ENCODE measurements at regions not wholly inside any gene's neighbourhood (a gene's known extent, or its start where the extent isn't known, plus 50 kb on each side); places are given as distances from the start of the nearest gene placed in this dataset.
"Not testable (repeated sequence)": the region's sequence is repeated elsewhere in the genome, so short reads cannot be mapped to it uniquely, and the experiment has no call there.

DNA sequence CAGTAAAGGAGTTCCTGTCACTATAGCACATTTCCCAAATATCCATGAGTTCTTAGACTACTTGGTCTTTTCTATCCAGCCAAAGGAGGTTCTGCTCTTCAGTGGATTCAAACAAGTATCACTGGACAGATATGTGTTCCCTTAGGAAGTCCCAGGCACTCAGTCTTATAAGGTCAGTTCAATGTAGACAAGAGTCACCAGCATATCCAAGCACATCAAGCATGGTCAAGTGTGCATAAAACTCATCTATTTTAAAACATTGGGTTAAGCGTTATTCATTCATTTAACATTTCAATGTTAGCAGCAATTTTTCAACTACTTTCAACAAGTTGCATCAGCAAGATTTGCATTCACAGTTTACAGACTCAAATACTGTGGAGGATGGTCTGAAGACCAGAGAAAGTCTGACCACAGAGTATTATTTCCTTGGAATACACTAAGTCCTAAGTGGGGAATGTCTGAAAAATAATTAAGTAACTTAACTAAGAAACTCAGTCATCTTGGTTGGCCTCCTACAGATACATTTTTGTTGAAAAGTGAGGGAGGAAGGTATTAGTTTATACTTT, 630.5 kb upstream of the IGFBP7 start:
- H3K36me3 Mint-ChIP-seq (ENCODE audit: low read depth): no peaks in the 10 kb centered on the region
- no peak overlapping the region for H3K27ac Mint-ChIP-seq
- peaks cover 10% of the 10 kb centered on the region for H3K9me3 Mint-ChIP-seq
- no peaks in the 10 kb centered on the region for H3K4me1 Mint-ChIP-seq
- no peak overlapping the region for H3K4me3 Mint-ChIP-seq
- ATAC-seq (replicated peaks): no peak
- H3K27me3 Mint-ChIP-seq: no peaks in the 10 kb centered on the region

GRCh38 chr4:57736781-57737180, 626.6 kb upstream of the IGFBP7 start:
- H3K4me3 Mint-ChIP-seq: no peak overlapping the region
- ATAC-seq (replicated peaks): no peak
- no peaks in the 10 kb centered on the region for H3K4me1 Mint-ChIP-seq
- H3K36me3 Mint-ChIP-seq (ENCODE audit: low read depth): no peaks in the 10 kb centered on the region
- H3K27ac Mint-ChIP-seq: no peak overlapping the region
- no peaks in the 10 kb centered on the region for H3K27me3 Mint-ChIP-seq
- peaks cover 6% of the 10 kb centered on the region for H3K9me3 Mint-ChIP-seq

DNA sequence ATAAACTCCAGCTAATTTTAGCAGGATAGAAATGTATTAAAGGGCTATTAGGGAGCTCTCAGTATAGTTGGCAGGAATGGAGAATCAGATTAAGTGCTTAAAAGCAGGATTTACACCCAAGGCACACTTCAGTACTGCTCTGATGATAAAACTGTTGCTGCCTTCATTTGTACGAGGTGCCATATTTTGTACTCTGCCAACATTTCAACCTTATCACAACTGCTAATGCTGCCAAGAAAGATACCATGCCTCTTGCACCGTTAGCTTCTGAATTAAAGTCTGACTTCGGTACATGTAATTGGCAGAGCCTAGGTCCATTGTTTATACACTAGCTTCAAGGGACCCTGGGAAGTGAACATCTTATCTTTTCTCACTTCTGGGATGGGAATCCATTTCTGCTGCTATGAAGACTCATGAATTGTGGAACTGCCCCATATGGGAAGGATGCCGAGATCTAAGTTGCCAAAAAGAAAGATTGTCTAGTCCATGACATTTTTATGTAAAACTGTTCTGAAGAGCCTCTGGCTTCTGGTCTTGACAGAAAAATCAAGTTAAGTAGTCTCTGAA, 624.0 kb upstream of the IGFBP7 start:
- Mint-ChIP-seq H3K9me3 (peaks cover 14% of the 10 kb centered on the region), H3K36me3 (ENCODE audit: low read depth) (no peaks in the 10 kb centered on the region), H3K27me3 (no peaks in the 10 kb centered on the region), H3K4me1 (no peaks in the 10 kb centered on the region), H3K4me3 (no peak overlapping the region), H3K27ac (no peak overlapping the region)
- no peak for ATAC-seq (replicated peaks)

DNA sequence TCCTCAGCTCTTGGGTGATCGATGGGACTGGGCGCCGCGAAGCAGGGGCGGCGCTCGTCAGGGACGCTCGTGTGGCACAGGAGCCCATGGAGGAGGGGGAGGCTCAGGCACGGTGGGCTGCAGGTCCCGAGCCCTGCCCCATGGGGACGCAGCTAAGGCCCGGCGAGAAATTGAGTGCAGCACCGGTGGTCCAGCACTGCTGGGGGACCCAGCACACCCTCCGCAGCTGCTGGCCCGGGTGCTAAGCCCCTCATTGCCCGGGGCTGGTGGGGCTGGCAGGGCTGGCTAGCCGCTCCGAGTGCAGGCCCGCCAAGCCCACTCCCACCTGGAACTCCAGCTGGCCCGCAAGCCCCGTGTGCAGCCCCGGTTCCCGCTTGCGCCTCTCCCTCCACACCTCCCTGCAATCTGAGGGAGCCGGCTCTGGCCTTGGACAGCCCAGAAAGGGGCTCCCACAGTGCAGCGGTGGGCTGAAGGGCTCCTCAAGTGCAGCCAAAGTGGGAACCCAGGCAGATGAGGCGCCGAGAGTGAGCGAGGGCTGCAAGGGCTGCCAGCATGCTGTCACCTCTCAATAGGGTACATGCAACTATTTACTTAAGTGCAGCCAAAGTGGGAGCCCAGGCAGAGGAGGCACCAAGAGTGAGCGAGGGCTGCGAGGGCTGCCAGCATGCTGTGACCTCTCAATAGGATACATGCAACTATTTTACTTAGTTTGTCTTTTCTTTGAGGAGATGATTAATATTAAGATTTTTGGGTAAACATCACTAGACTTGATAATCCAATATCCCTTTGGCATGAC, 619.8 kb upstream of the IGFBP7 start:
- not testable (repeated sequence) for H3K36me3 Mint-ChIP-seq (ENCODE audit: low read depth); H3K27ac Mint-ChIP-seq; ATAC-seq (replicated peaks); H3K4me3 Mint-ChIP-seq; H3K4me1 Mint-ChIP-seq; H3K27me3 Mint-ChIP-seq
- H3K9me3 Mint-ChIP-seq: peaks cover 14% of the 10 kb centered on the region

GRCh38 chr4:57726154-57726553, 616.0 kb upstream of the IGFBP7 start:
- no peak overlapping the region for H3K4me3 Mint-ChIP-seq

DNA sequence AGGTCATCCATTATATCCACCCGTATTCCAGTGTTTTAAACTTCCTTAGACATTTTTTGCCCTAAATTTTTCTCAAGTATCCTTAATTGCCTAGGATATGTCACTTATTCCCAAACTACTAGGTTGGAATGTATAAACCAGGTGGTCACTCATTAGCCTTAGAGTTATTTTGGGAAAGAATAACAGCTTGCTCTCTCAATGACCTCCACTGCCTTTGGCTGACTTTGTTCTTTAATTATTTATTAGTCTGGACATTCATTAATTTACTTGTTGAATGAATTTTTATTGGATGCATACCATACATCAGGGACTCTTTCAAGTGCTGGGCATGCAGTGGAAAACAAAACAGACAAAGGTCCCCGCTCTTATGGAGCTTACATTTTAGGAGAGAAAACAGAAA, 609.3 kb upstream of the IGFBP7 start:
- no peak for ATAC-seq (replicated peaks)
- H3K4me1 Mint-ChIP-seq: no peaks in the 10 kb centered on the region
- H3K27me3 Mint-ChIP-seq: no peaks in the 10 kb centered on the region
- H3K27ac Mint-ChIP-seq: no peak overlapping the region
- no peak overlapping the region for H3K4me3 Mint-ChIP-seq
- H3K36me3 Mint-ChIP-seq (ENCODE audit: low read depth): no peaks in the 10 kb centered on the region
- peaks cover 24% of the 10 kb centered on the region for H3K9me3 Mint-ChIP-seq

More at GRCh38 chr4:57726154-57726553, 616.0 kb upstream of the IGFBP7 start:
- no peaks in the 10 kb centered on the region for H3K36me3 Mint-ChIP-seq (ENCODE audit: low read depth)
- H3K27ac Mint-ChIP-seq: no peak overlapping the region
- H3K27me3 Mint-ChIP-seq: no peaks in the 10 kb centered on the region
- ATAC-seq (replicated peaks): no peak
- H3K9me3 Mint-ChIP-seq: peaks cover 21% of the 10 kb centered on the region
- no peaks in the 10 kb centered on the region for H3K4me1 Mint-ChIP-seq

DNA sequence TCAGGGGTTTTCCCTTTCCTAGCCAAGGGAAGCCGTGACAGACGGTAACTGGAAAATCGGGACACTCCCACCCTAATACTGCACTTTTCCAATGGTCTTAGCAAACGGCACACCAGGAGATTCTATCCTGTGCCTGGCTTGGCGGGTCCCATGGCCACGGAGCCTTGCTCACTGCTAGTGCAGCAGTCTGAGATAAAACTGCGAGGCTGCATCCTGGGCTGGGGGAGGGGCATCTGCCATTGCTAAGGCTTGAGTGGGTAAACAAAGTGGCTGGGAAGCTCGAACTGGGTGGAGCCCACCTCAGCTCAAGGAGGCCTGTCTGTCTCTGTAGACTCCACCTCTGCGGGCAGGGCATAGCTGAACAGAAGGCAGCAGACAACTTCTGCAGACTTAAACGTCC, 604.1 kb upstream of the IGFBP7 start:
- H3K36me3 Mint-ChIP-seq (ENCODE audit: low read depth); H3K27me3 Mint-ChIP-seq; H3K4me3 Mint-ChIP-seq; H3K4me1 Mint-ChIP-seq; H3K27ac Mint-ChIP-seq; ATAC-seq (replicated peaks): not testable (repeated sequence)
- H3K9me3 Mint-ChIP-seq: peaks cover 16% of the 10 kb centered on the region

DNA sequence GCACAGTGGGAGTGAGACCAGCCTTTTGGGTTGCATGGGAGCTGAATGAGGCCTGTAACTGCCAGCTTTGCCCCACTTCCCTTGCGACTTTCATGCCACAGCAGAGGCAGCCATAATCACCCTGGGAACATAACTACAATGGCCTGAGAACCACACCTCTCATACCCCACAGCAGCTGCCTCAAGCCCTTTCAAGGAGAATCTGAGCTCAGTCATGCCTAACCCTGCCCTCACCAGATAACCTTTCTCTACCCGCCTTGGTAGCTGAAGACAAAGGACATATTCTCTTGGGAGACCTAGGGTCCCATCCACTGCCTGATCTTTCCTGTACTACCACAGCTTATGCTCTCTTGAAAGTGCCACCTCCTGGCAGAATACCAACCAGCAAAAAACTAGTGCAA, 599.9 kb upstream of the IGFBP7 start:
- no peak overlapping the region for H3K4me3 Mint-ChIP-seq

DNA sequence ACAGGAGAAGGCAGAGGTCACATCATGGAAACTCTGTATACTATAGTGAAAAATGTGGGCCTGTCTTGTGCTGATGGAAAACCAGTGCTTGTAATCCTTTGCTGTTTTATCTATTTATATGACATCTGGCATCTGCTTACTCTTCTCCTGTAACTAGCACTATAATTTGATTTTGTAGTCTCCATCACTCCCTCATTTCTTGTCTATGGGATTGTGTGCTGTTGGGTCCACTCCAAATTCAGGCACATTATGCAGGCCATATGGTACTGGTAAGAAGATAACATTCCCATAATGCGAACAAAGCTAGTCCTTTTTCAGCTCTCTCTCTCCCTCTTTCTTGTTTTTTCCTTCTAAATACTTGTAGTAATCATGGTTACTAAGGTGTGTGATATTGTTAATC, 581.2 kb upstream of the IGFBP7 start:
- Mint-ChIP-seq H3K36me3 (ENCODE audit: low read depth) (no peaks in the 10 kb centered on the region), H3K4me1 (no peaks in the 10 kb centered on the region), H3K9me3 (peaks cover 11% of the 10 kb centered on the region), H3K27me3 (no peaks in the 10 kb centered on the region), H3K27ac (no peak overlapping the region), H3K4me3 (no peak overlapping the region)
- no peak for ATAC-seq (replicated peaks)

More for the DNA sequence above, 599.9 kb upstream of the IGFBP7 start:
- Mint-ChIP-seq H3K9me3 (peaks cover 12% of the 10 kb centered on the region), H3K27me3 (no peaks in the 10 kb centered on the region), H3K4me1 (no peaks in the 10 kb centered on the region), H3K36me3 (ENCODE audit: low read depth) (no peaks in the 10 kb centered on the region), H3K27ac (no peak overlapping the region)
- no peak for ATAC-seq (replicated peaks)

DNA sequence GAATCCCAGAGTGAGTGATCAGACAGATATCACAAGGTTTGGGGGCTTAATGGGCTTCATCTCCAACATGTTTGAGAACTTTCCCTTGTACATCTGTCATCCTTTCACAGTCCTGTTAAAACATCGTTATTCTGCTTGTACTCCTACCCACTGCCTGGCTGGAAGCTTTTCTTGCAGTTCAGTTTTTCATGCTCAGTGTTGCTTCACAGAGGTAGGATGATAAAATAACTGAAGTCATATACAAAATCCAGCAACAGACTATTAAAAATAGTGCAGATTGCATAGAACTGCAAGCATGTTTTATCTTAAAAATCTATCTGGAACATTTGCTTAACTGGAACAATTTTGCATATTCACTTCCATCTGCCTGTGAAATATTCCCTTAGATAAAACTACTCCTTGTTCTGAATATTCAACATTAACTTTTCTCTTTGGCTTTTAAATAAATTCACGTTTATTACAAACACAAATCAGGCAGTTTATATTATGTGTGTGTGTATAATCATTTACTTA, 579.6 kb upstream of the IGFBP7 start:
- Mint-ChIP-seq H3K27me3 (no peaks in the 10 kb centered on the region), H3K4me1 (no peaks in the 10 kb centered on the region), H3K9me3 (peaks cover 11% of the 10 kb centered on the region), H3K27ac (no peak overlapping the region), H3K36me3 (ENCODE audit: low read depth) (no peaks in the 10 kb centered on the region), H3K4me3 (no peak overlapping the region)
- no peak for ATAC-seq (replicated peaks)

DNA sequence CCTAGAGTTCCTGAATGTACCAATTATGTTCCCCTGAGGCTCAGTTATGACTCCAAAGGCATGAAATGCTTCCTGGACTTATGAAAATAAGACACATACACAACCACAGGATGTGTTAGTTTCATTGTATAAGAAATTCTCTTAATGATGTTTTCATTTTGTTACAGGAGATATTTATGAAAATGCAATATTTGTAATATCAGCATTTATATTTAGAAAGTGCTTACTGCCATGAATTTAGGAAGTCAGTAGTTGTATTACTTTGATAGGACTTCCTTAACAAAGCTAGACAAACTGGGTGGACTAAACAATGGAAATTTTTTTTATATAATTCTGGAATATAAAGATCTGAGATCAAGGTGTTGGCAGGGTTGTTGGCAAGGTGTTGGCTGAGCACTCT, 572.1 kb upstream of the IGFBP7 start:
- no peaks in the 10 kb centered on the region for H3K27me3 Mint-ChIP-seq
- no peak overlapping the region for H3K27ac Mint-ChIP-seq
- peaks cover 5% of the 10 kb centered on the region for H3K9me3 Mint-ChIP-seq
- no peak overlapping the region for H3K4me3 Mint-ChIP-seq
- no peaks in the 10 kb centered on the region for H3K4me1 Mint-ChIP-seq
- ATAC-seq (replicated peaks): no peak
- H3K36me3 Mint-ChIP-seq (ENCODE audit: low read depth): no peaks in the 10 kb centered on the region

DNA sequence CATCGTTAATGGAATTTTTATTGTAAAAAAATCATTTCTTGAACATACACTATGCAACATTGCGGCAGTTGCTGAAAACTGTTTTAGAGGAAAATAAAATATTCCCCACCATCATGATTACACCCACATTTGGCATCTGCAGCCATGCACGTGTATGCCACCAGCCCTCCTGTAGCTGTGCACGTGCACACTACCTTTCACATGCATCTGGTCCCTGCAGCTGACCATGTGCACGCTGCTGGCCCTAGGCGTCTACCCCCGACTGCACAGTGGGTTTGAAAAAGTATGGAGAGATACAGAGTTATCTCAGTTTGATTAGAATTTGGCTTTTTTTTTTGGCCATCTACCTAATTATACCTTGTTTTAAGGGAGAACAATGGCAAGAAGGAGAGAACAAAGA, 569.8 kb upstream of the IGFBP7 start:
- H3K27ac Mint-ChIP-seq: no peak overlapping the region
- no peaks in the 10 kb centered on the region for H3K4me1 Mint-ChIP-seq
- no peak overlapping the region for H3K4me3 Mint-ChIP-seq
- no peak for ATAC-seq (replicated peaks)
- no peaks in the 10 kb centered on the region for H3K36me3 Mint-ChIP-seq (ENCODE audit: low read depth)
- H3K9me3 Mint-ChIP-seq: no peaks in the 10 kb centered on the region
- no peaks in the 10 kb centered on the region for H3K27me3 Mint-ChIP-seq

GRCh38 chr4:57676394-57676793, 566.2 kb upstream of the IGFBP7 start:
- no peak overlapping the region for H3K27ac Mint-ChIP-seq

GRCh38 chr4:57672846-57673433, 562.8 kb upstream of the IGFBP7 start:
- no peaks in the 10 kb centered on the region for H3K27me3 Mint-ChIP-seq
- H3K4me3 Mint-ChIP-seq: no peak overlapping the region
- H3K9me3 Mint-ChIP-seq: peaks cover 4% of the 10 kb centered on the region
- H3K27ac Mint-ChIP-seq: no peak overlapping the region
- H3K4me1 Mint-ChIP-seq: no peaks in the 10 kb centered on the region
- no peak for ATAC-seq (replicated peaks)
- no peaks in the 10 kb centered on the region for H3K36me3 Mint-ChIP-seq (ENCODE audit: low read depth)

More at GRCh38 chr4:57676394-57676793, 566.2 kb upstream of the IGFBP7 start:
- no peaks in the 10 kb centered on the region for H3K4me1 Mint-ChIP-seq
- no peak overlapping the region for H3K4me3 Mint-ChIP-seq
- H3K9me3 Mint-ChIP-seq: no peaks in the 10 kb centered on the region
- no peaks in the 10 kb centered on the region for H3K36me3 Mint-ChIP-seq (ENCODE audit: low read depth)
- no peaks in the 10 kb centered on the region for H3K27me3 Mint-ChIP-seq
- no peak for ATAC-seq (replicated peaks)

DNA sequence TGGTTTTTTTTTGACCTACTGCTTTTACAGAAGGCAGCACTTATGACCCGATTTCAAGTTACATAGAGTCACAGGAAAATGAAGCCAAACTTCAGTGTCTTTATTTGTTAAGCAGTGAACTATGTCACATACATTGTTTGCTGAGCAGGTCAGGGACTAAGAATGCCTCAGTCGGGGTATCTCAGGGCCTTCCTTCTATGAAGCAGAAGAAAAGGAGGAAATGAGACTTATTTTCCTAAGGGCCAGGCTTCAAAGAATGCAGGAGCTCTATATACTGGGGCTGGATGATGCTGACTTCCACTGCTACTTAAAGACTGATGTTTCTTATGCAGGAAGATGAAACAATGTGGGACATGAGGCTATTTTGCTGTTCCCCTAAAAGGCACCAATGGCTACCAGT, 558.4 kb upstream of the IGFBP7 start:
- no peak for ATAC-seq (replicated peaks)
- Mint-ChIP-seq H3K4me1 (no peaks in the 10 kb centered on the region), H3K36me3 (ENCODE audit: low read depth) (no peaks in the 10 kb centered on the region), H3K27me3 (no peaks in the 10 kb centered on the region), H3K9me3 (peaks cover 4% of the 10 kb centered on the region), H3K4me3 (no peak overlapping the region), H3K27ac (no peak overlapping the region)

Measured in activated T-helper 17 cell treated with anti-CD3 and anti-CD28 coated beads, Interleukin-2, amount 50 U/mL, for 72 hours (primary cell).